ENCODE measurements at regions not wholly inside any gene's neighbourhood (a gene's known extent, or its start where the extent isn't known, plus 50 kb on each side); places are given as distances from the start of the nearest gene placed in this dataset.

DNA sequence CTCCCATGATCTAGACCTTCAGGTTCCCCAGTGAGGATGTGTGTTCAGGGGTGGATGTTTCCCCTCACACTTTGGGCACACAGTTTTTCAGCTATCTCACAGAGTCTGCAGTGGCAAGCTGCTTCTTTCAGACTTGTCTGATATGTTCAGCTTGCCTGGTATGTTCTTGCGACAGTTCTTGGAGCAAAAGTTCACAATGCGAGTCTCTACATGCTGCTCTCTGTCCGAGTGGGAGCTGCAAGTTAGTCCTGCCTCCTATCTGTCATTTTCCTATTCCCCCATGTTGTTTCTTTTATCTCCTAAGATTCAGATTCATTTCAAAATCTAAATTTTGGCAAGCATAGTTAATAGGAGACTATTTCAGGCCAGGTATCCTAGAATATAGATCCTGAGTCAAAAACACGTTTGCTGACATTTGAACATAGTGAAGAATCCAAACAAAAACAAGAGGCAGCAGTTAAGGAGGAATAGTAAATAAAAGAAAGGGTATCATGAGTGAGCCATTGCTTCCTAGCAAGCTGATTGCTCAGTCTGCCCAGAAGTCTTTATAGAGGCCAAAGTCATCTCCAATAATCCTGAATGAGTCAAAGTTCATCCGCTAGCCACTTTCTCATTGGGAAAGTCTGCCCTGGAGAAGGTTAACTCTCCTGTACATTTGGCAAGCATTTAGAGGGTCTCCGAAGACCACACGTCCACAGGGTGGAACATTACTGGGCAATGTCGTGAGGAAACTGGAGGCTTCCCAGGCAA lies 140.2 kb upstream of the MOCS1 start:
- TF ChIP-seq, protein P1, sequence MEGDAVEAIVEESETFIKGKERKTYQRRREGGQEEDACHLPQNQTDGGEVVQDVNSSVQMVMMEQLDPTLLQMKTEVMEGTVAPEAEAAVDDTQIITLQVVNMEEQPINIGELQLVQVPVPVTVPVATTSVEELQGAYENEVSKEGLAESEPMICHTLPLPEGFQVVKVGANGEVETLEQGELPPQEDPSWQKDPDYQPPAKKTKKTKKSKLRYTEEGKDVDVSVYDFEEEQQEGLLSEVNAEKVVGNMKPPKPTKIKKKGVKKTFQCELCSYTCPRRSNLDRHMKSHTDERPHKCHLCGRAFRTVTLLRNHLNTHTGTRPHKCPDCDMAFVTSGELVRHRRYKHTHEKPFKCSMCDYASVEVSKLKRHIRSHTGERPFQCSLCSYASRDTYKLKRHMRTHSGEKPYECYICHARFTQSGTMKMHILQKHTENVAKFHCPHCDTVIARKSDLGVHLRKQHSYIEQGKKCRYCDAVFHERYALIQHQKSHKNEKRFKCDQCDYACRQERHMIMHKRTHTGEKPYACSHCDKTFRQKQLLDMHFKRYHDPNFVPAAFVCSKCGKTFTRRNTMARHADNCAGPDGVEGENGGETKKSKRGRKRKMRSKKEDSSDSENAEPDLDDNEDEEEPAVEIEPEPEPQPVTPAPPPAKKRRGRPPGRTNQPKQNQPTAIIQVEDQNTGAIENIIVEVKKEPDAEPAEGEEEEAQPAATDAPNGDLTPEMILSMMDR (IDR thresholded peaks at IDR 0.05; ENCODE audit: poor library complexity, severe bottlenecking) = no peak
- TF ChIP-seq POLR2AphosphoS5 (IDR thresholded peaks at IDR 0.05) (no peak), EP300 (conservative IDR thresholded peaks at IDR 0.05; ENCODE audit: poor library complexity, severe bottlenecking) (no peak), EZH2 (IDR thresholded peaks at IDR 0.05; ENCODE audit: borderline replicate concordance, insufficient read depth, low read length, poor library complexity, severe bottlenecking) (no peak), MXI1 (conservative IDR thresholded peaks at IDR 0.05; ENCODE audit: poor library complexity, severe bottlenecking) (no peak), SMC3 (conservative IDR thresholded peaks at IDR 0.05; ENCODE audit: poor library complexity) (no peak), RAD21 (conservative IDR thresholded peaks at IDR 0.05) (no peak), TAF1 (IDR thresholded peaks at IDR 0.05; ENCODE audit: low read depth) (no peak)
- TF ChIP-seq, protein P2, sequence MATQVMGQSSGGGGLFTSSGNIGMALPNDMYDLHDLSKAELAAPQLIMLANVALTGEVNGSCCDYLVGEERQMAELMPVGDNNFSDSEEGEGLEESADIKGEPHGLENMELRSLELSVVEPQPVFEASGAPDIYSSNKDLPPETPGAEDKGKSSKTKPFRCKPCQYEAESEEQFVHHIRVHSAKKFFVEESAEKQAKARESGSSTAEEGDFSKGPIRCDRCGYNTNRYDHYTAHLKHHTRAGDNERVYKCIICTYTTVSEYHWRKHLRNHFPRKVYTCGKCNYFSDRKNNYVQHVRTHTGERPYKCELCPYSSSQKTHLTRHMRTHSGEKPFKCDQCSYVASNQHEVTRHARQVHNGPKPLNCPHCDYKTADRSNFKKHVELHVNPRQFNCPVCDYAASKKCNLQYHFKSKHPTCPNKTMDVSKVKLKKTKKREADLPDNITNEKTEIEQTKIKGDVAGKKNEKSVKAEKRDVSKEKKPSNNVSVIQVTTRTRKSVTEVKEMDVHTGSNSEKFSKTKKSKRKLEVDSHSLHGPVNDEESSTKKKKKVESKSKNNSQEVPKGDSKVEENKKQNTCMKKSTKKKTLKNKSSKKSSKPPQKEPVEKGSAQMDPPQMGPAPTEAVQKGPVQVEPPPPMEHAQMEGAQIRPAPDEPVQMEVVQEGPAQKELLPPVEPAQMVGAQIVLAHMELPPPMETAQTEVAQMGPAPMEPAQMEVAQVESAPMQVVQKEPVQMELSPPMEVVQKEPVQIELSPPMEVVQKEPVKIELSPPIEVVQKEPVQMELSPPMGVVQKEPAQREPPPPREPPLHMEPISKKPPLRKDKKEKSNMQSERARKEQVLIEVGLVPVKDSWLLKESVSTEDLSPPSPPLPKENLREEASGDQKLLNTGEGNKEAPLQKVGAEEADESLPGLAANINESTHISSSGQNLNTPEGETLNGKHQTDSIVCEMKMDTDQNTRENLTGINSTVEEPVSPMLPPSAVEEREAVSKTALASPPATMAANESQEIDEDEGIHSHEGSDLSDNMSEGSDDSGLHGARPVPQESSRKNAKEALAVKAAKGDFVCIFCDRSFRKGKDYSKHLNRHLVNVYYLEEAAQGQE (IDR thresholded peaks at IDR 0.05; ENCODE audit: borderline replicate concordance) = no peak

Data from neural cell (in vitro differentiated cells).